HG03060 (cell line): ENCODE measurements at regions not wholly inside any gene's neighbourhood (a gene's known extent, or its start where the extent isn't known, plus 50 kb on each side); places are given as distances from the start of the nearest gene placed in this dataset.
"Not testable (repeated sequence)": the region's sequence is repeated elsewhere in the genome, so short reads cannot be mapped to it uniquely, and the experiment has no call there.

Source experiments
- ATAC-seq: cut with Tn5 transposase; IDR thresholded peaks from one replicate; pipeline ENCODE4 v1.9.1; 2021; ENCODE audit warnings: low read depth, moderate number of reproducible peaks; ENCODE audit not compliant: unreplicated experiment

GRCh38 chr2:16067866-16068551 is 127.7 kb downstream of the MYCN start:
- no peak for ATAC-seq

GRCh38 chr2:16067444-16067843 is 127.1 kb downstream of the MYCN start:
- no peak for ATAC-seq

GRCh38 chr2:16067037-16067406 is 126.7 kb downstream of the MYCN start:
- ATAC-seq = no peak

GRCh38 chr2:16066261-16067036 is 126.1 kb downstream of the MYCN start:
- ATAC-seq = no peak

GRCh38 chr2:16065272-16066069 is 125.1 kb downstream of the MYCN start:
- not testable (repeated sequence) for ATAC-seq

- no peak for ATAC-seq
Observed at GRCh38 chr2:16064745-16065144, 124.4 kb downstream of the MYCN start.

DNA sequence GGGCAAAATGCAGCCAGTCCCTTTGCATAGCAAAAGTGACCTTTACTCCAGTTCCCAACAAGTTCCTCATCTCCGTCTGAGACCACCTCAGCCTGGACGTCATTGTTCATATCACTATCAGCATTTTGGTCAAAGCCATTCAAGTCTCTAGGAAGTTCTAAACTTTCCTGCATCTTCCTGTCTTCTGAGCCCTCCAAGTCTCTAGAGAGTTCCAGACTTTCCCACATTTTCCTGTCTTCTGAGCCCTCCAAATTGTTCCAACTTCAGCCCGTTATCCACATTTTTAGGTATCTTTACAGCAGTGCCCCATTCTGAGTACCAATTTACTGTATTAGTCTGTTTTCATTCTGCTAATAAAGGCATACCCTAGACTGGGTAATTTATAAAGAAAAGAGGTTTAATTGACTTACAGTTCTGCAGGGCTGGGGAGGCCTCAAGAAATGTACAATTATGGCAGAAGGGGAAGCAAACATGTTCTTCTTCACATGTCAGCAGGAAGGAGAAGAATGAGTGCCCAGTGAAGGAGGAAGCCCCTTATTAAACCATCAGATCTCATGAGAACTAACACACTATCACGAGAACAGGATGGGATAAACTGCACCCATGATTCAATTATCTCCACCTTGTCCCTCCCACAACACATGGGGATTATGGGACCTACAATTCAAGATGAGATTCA is 123.7 kb downstream of the MYCN start:
- ATAC-seq = no peak

GRCh38 chr2:16063251-16063850 is 123.0 kb downstream of the MYCN start:
- no peak for ATAC-seq

DNA sequence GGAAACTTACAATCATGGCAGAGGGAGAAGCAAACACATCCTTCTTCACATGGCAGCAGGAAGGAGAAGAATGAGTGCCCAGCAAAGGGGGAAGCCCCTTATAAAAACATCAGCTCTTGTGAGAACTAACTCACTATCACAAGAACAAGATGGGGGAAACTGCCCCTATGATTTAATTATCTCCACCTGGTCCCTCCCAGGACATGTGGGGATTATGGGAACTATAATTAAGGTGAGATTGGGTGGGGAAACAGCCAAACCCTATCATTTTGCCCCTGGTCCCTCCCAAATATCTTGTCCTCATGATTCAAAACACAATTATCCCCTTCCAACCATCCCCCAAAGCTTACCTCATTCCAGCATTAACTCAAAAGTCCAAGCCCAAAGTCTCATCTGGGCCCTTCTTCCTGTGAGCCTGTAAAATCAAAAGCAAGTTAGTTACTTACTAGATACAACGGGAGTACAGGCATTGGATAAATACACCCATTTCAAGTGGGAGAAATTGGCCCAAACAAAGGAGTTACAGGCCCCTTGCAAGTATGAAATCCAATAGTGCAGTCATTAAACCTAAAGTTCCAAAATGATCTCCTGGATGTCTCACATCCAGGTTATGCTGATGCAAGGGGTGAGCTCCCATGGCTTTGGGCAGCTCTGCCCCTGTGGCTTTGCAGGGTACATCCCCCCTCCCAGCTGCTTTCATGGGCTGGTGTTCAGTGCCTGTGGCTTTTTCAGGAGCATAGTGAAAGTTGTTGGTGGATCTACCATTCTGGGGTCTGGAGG is 122.3 kb downstream of the MYCN start:
- no peak for ATAC-seq

DNA sequence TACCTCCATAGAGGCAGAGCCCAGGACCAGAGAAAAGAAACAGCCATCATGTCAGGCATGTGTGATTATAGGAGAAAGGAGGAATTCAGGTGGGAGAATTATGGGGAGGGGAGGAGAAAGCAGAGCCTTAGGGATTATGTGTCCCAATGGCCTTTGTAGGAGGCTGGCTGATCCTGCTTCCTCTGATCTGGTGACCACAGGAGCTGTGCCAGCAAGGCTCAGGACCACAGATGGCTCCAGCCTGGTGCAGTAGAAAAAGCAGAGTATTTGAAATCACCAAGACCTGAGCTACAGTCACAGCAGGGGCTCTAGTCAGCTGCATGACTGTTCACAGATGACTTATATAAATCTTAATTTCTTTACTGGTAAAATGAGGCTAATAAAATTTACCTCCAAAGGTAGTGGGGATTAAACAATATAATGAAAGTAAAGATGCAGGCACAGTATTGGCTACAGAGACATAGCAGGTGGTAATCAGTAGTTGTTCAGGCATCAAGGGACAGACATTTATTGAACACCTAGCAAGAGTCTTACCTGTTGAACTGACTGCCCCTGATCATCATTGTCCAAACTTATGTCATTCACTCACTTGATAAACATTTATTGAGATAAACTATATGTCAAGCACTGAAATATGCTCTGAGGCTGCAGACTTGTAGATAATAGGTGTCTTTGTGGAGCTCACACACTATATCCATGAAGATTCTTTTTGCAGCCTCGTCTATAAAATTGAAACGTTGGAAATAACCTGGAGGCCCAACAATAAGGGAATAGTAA is 121.3 kb downstream of the MYCN start:
- ATAC-seq = no peak

GRCh38 chr2:16060936-16061338 is 120.6 kb downstream of the MYCN start:
- no peak for ATAC-seq

DNA sequence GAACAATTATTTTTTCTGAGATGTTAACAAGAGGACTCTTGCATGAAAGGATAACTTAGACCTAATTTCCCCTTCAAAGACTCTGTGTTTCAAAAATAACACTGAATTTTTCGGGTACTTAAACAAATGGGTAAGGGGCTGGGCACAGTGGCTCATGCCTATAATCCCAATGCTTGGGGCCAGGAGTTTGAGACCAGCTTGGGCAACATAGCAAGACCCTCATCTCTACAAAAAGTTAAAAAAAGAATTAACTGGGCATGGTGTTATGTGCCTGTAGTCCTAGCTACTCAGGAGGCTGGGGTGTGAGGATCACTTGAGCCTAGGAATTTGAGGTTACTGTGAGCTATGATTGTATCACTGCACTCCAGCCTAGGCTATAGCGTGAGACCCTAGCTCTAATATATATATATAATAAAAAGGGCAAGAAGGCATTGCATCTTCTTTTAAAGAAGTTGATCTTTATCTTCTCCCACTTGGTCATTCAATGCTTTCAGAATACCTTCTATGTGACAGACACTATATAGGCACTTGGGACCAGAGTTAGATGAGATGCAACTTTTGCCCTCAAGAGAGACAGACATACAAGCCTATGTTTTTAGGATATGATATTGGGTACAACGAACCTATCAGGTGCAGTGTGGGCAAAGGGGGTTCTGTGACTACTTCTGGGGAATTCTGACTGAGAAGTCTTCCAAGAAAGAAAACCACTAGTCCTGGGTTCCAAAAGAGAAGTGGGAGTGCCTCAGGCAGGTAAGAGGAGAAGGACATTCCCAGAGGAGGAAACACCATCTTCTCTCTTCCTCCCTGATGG is 120.0 kb downstream of the MYCN start:
- ATAC-seq = no peak

GRCh38 chr2:16059393-16060016 is 119.2 kb downstream of the MYCN start:
- ATAC-seq = no peak

GRCh38 chr2:16058747-16059358 is 118.5 kb downstream of the MYCN start:
- no peak for ATAC-seq

DNA sequence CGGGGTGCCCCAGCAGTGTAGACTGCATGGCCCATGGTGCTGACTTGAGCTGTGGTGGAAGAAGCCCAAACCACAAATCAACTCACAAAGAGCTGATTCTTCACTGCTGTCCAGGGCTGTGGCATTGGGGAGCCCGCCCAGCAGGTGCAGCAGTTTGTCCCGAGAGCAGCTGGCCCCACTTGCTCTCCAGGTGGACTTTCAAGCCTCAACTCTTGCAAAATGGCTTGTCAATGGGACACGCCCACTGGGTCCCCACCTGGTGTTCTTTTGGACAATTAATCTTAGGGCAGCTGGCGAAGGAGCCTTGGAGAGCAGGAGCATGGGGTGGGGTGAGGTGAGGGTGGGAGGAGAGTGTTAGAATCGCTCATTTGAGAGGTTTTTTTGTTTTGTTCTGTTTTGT is 117.9 kb downstream of the MYCN start:
- no peak for ATAC-seq

DNA sequence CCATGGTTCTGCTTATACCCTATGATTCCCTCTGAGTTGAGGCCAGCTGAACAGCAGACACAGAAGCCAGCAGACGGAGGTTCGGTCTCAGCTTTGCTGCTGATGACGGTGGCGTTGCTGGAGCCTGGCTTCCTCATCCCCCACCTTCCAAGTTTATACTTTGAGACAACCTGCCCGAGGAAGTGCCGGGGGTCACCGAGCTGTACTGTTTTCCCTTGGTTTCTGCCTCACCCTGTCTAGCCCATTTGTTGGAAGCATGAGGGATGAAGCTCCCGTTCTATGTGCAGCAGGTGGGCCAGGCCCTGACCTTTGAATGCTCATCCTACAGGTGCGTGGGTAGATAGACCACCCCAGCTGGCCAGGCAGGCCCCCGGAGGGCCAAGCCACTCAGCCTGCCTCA is 117.3 kb downstream of the MYCN start:
- ATAC-seq = no peak

DNA sequence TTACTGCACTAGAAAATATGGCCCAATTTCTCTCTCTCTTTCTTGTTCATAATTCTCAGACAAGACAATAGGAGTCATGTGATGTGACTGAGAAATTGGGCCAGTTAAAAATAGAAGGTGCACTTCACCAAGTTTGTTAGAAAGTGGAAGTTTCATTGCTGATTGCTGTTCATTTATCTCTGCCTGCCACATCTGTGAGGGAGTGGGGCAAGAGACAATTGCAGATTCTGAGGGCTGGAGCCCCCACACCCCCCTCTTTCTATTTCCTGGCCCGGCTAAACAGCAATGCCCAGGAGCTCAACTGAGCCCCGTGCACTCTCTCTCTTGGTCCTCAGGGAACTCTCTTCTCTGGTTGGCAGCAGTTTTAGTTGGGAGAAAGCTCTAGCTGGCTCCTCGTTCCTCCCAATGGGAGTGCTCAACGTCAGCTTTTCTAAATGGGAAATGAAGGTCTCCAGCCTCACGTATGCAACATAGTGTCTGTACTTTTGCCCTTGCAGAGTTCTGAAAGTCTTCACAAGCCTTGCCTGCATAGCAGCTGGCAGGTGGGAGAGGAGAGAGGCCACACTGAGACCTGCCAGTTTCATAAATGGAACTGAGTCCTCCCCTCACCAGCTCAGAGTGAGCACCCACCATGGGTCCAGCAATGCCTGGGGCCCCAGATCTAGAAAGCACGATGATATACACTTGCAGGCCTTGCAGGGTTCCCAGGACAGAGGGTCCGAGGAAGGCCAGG is 115.7 kb downstream of the MYCN start:
- ATAC-seq = peak; percentile 85
